NAMALWA (cell line): ENCODE measurements at regions not wholly inside any gene's neighbourhood (a gene's known extent, or its start where the extent isn't known, plus 50 kb on each side); places are given as distances from the start of the nearest gene placed in this dataset.
A peak's percentile ranks its signal among the peaks of the same experiment; 100 is the strongest.

ENCODE experiments used
- DNase-seq: peaks from one replicate; pipeline ENCODE4 v3.0.0-alpha.2; 2015; ENCODE audit warnings: low spot score

- DNase-seq = no peak
Measured at GRCh38 chr19:30898353-30899103, 450.7 kb downstream of the TSHZ3 start.

GRCh38 chr19:30897553-30897952 lies 451.7 kb downstream of the TSHZ3 start:
- no peak for DNase-seq

- DNase-seq = no peak
Measured at GRCh38 chr19:30897034-30897433, 452.2 kb downstream of the TSHZ3 start.

GRCh38 chr19:30896554-30896953 lies 452.7 kb downstream of the TSHZ3 start:
- no peak for DNase-seq

GRCh38 chr19:30895946-30896345 lies 453.3 kb downstream of the TSHZ3 start:
- peak; percentile 5 for DNase-seq

- DNase-seq = no peak
Measured at GRCh38 chr19:30891051-30891450, 458.2 kb downstream of the TSHZ3 start.

GRCh38 chr19:30890033-30890432 lies 459.2 kb downstream of the TSHZ3 start:
- no peak for DNase-seq

- DNase-seq = no peak
Measured at GRCh38 chr19:30888937-30889336, 460.3 kb downstream of the TSHZ3 start.

GRCh38 chr19:30887042-30887441 lies 462.2 kb downstream of the TSHZ3 start:
- DNase-seq = no peak

GRCh38 chr19:30886222-30886621 lies 463.0 kb downstream of the TSHZ3 start:
- DNase-seq = no peak

GRCh38 chr19:30884146-30884812 lies 465.0 kb downstream of the TSHZ3 start:
- no peak for DNase-seq

GRCh38 chr19:30883071-30883470 lies 466.2 kb downstream of the TSHZ3 start:
- no peak for DNase-seq

- no peak for DNase-seq
Measured at GRCh38 chr19:30882411-30883005, 466.7 kb downstream of the TSHZ3 start.

GRCh38 chr19:30881930-30882329 lies 467.3 kb downstream of the TSHZ3 start:
- no peak for DNase-seq

- no peak for DNase-seq
Measured at GRCh38 chr19:30881281-30881680, 468.0 kb downstream of the TSHZ3 start.

- no peak for DNase-seq
Measured at GRCh38 chr19:30880551-30880950, 468.7 kb downstream of the TSHZ3 start.

GRCh38 chr19:30880151-30880550 lies 469.1 kb downstream of the TSHZ3 start:
- DNase-seq = no peak

- no peak for DNase-seq
Measured at GRCh38 chr19:30879736-30880135, 469.5 kb downstream of the TSHZ3 start.

- DNase-seq = no peak
Measured at GRCh38 chr19:30879225-30879624, 470.0 kb downstream of the TSHZ3 start.

- no peak for DNase-seq
Measured at GRCh38 chr19:30878495-30878894, 470.7 kb downstream of the TSHZ3 start.

- DNase-seq = no peak
Measured at GRCh38 chr19:30877661-30878113, 471.5 kb downstream of the TSHZ3 start.

- DNase-seq = no peak
Measured at GRCh38 chr19:30873691-30874090, 475.5 kb downstream of the TSHZ3 start.

GRCh38 chr19:30873003-30873402 lies 476.2 kb downstream of the TSHZ3 start:
- no peak for DNase-seq
